ENCODE measurements at regions not wholly inside any gene's neighbourhood (a gene's known extent, or its start where the extent isn't known, plus 50 kb on each side); places are given as distances from the start of the nearest gene placed in this dataset.

DNA sequence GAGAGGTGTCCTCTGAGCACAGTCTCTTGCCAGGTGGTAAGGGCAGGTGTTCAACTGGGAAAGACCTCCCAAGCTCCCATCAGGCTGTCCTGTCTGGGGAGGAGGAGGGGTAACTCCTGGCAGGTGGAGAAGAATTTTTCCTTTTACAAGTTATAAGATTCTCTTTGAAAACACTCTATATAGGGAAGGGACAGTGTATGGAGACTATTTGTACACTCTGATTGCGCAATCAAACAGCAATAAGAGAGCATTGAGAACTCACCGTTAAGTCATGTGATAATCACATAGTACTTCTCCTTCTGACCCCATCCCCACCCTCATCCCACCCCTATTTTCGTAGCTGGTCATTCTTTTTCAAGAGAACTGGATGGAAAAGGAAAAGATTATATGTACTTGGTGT, 179.3 kb upstream of the ZNF644 start:
- TF ChIP-seq, protein P1, sequence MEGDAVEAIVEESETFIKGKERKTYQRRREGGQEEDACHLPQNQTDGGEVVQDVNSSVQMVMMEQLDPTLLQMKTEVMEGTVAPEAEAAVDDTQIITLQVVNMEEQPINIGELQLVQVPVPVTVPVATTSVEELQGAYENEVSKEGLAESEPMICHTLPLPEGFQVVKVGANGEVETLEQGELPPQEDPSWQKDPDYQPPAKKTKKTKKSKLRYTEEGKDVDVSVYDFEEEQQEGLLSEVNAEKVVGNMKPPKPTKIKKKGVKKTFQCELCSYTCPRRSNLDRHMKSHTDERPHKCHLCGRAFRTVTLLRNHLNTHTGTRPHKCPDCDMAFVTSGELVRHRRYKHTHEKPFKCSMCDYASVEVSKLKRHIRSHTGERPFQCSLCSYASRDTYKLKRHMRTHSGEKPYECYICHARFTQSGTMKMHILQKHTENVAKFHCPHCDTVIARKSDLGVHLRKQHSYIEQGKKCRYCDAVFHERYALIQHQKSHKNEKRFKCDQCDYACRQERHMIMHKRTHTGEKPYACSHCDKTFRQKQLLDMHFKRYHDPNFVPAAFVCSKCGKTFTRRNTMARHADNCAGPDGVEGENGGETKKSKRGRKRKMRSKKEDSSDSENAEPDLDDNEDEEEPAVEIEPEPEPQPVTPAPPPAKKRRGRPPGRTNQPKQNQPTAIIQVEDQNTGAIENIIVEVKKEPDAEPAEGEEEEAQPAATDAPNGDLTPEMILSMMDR (IDR thresholded peaks at IDR 0.05): no peak
- no peak for TF ChIP-seq POLR2A (IDR thresholded peaks at IDR 0.05)

Measured in esophagus squamous epithelium (tissue), 4 donors.